ENCODE measurements at regions not wholly inside any gene's neighbourhood (a gene's known extent, or its start where the extent isn't known, plus 50 kb on each side); places are given as distances from the start of the nearest gene placed in this dataset.

DNA sequence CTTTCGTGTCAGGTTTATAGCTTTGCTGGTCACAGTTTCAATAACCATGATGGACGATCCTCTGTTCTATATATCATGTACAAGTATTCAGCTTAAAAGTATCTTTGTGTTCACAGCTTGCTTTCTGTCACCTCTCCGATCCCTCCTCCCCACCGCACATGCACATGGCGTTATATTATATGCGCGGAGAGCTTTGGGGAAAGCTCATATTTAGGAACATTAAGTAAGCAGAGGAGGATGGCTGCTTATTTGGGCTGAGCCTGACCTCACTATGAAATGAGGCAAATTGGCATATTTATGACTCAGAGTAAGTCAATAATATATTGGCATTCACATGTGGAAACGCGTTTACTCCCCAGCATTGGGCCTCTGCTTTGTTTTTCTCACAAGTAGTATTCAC is 360.5 kb downstream of the HLX start:
- TF ChIP-seq, protein P1, sequence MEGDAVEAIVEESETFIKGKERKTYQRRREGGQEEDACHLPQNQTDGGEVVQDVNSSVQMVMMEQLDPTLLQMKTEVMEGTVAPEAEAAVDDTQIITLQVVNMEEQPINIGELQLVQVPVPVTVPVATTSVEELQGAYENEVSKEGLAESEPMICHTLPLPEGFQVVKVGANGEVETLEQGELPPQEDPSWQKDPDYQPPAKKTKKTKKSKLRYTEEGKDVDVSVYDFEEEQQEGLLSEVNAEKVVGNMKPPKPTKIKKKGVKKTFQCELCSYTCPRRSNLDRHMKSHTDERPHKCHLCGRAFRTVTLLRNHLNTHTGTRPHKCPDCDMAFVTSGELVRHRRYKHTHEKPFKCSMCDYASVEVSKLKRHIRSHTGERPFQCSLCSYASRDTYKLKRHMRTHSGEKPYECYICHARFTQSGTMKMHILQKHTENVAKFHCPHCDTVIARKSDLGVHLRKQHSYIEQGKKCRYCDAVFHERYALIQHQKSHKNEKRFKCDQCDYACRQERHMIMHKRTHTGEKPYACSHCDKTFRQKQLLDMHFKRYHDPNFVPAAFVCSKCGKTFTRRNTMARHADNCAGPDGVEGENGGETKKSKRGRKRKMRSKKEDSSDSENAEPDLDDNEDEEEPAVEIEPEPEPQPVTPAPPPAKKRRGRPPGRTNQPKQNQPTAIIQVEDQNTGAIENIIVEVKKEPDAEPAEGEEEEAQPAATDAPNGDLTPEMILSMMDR (IDR thresholded peaks at IDR 0.05): no peak
- TF ChIP-seq POLR2A (IDR thresholded peaks at IDR 0.05): no peak

Measured in Peyer's patch (tissue), 4 donors.